ENCODE measurements at regions not wholly inside any gene's neighbourhood (a gene's known extent, or its start where the extent isn't known, plus 50 kb on each side); places are given as distances from the start of the nearest gene placed in this dataset.

GRCh38 chr20:12391099-12391498, 473.4 kb downstream of the BTBD3 start:
- no peak for TF ChIP-seq EZH2phosphoT487 (IDR thresholded peaks at IDR 0.05)
- no peak for TF ChIP-seq CTCF (IDR thresholded peaks at IDR 0.05)
- TF ChIP-seq EZH2 (IDR thresholded peaks at IDR 0.05) = no peak
